Spinal cord (tissue), 9 donors: ENCODE measurements at regions not wholly inside any gene's neighbourhood (a gene's known extent, or its start where the extent isn't known, plus 50 kb on each side); places are given as distances from the start of the nearest gene placed in this dataset.
"Not testable (repeated sequence)": the region's sequence is repeated elsewhere in the genome, so short reads cannot be mapped to it uniquely, and the experiment has no call there.

Experiments used
- DNase-seq, 6 donors: peaks; one replicate each; pipeline versions ENCODE4 v3.0.0 to v3.0.0-alpha.2; 2013 to 2015; ENCODE audit warnings: low spot score in 6 of 6, low read depth in 4 of 6
- H3K27ac ChIP-seq: one replicate; pipeline ENCODE4 v1.5.1; 2013; ENCODE audit warnings: low read depth, low read length, control low read depth
- H3K27me3 ChIP-seq: one replicate; pipeline ENCODE4 v1.6.1; 2013; ENCODE audit warnings: low read length; ENCODE audit not compliant: control insufficient read depth, insufficient read depth
- H3K36me3 ChIP-seq: one replicate; pipeline ENCODE4 v1.6.1; 2013; ENCODE audit warnings: low read length; ENCODE audit not compliant: control insufficient read depth, insufficient read depth
- H3K4me1 ChIP-seq: one replicate; pipeline ENCODE4 v1.6.1; 2013; ENCODE audit warnings: low read length; ENCODE audit not compliant: control insufficient read depth, insufficient read depth
- H3K4me3 ChIP-seq: one replicate; pipeline ENCODE4 v1.5.1; 2013; ENCODE audit warnings: low read depth, low read length, control low read depth
- H3K9me3 ChIP-seq: one replicate; pipeline ENCODE4 v1.6.1; 2013; ENCODE audit warnings: low read length; ENCODE audit not compliant: control insufficient read depth, insufficient read depth
- WGBS: methylation state at CpG from one replicate; pipeline ENCODE4 v1.1.5; 2013; ENCODE audit warnings: missing lambda C conversion rate; ENCODE audit not compliant: insufficient coverage; 5-methylcytosine and 5-hydroxymethylcytosine counted together
- donor health status: healthy.

DNA sequence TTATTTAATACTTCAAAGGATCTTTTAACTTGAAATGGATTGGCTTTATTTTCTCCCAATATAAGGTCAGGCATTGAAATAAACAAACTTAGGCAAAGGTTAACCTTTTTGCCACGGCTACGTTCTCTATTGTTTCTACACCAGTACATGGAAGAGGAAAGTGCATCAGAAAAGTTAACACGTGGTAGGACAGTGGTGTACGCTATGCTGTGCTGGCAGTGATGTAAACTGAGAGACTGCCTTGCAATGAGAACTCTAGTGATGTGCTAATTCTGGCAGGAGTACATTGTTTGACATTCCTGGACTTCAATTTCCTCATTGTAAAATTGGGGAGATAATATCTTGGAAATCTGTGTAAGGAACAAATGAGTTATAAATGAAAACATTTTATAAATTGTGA, 208.2 kb downstream of the TMA16 start:
- 56% methylated on average over 2 of the region's 4 CpGs for WGBS
- DNase-seq: no peak
- Histone ChIP-seq H3K27me3 (no peaks in the 10 kb centered on the region), H3K4me1 (no peaks in the 10 kb centered on the region), H3K4me3 (no peak overlapping the region), H3K27ac (no peak overlapping the region), H3K36me3 (no peaks in the 10 kb centered on the region), H3K9me3 (no peaks in the 10 kb centered on the region)

DNA sequence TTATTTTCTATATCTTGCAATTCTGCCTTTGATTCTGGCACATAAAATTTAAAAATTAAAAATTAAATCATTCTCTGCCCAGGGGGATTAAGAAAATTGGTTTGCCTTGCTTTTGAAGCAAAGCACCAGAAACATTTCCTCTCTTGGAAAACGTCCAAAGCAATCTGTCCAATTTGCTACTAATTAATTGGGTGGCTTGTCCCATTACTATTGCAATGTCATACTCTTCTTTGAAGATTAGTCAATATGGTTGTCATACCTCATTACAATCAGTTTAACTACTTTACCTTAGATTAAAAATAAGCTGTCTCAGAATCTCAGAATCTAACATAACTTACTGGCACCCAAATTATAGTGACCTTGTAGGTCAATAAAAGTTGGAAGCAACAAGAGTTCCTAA, 208.8 kb downstream of the TMA16 start:
- peak in 2 of 6 donors; percentile 17 to 37 for DNase-seq
- no peak overlapping the region for H3K4me3 ChIP-seq
- H3K27ac ChIP-seq: no peak overlapping the region
- H3K4me1 ChIP-seq: no peaks in the 10 kb centered on the region
- no peaks in the 10 kb centered on the region for H3K27me3 ChIP-seq
- no CpG with 5 or more reads among the region's 1 CpG for WGBS
- H3K9me3 ChIP-seq: no peaks in the 10 kb centered on the region
- H3K36me3 ChIP-seq: no peaks in the 10 kb centered on the region

DNA sequence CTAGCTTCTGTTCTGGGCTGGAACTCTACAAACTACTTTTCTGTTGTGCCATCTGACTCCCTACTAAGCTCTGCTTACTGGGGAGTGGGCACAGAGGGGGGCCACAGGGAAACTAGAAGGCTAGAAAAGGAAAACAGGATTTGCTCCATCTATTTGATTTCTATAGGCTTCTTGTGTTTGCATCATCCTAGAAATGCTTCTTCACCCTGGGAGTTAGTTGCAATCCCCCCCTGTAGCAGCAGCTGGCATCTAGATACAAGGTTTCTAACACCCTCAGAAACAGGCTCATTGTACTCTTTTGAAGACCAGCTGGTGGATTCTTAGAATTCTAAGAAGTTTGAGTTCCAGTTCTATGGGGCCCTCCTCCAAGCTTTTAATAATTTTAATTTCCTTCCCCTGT, 213.4 kb downstream of the TMA16 start:
- Histone ChIP-seq H3K27ac (no peak overlapping the region), H3K4me3 (no peak overlapping the region), H3K36me3 (no peaks in the 10 kb centered on the region), H3K4me1 (no peaks in the 10 kb centered on the region), H3K27me3 (no peaks in the 10 kb centered on the region), H3K9me3 (no peaks in the 10 kb centered on the region)
- peak in 2 of 6 donors; percentile 6 to 32 for DNase-seq

DNA sequence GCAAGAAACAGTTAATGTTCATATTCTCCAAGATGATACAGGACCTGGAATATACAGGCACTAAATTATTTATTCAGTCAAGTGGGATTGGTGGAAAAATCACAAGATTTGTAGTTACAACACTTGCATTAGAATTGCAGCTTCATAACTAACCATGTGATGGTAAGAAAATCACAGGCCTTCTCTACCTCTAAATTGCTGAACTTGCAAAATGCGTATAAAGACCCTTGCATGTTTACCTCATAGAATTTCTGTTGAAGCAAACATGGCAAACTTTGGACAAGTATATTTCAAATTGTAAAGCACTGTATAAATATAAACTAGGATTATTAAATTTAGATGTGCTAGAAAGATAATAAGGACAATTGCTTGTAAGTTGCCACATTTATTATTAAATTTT, 215.1 kb downstream of the TMA16 start:
- no peaks in the 10 kb centered on the region for H3K4me1 ChIP-seq
- H3K36me3 ChIP-seq: no peaks in the 10 kb centered on the region
- DNase-seq: no peak
- no peak overlapping the region for H3K27ac ChIP-seq
- H3K27me3 ChIP-seq: no peaks in the 10 kb centered on the region
- no peak overlapping the region for H3K4me3 ChIP-seq
- no peaks in the 10 kb centered on the region for H3K9me3 ChIP-seq
- no CpG with 5 or more reads among the region's 1 CpG for WGBS

DNA sequence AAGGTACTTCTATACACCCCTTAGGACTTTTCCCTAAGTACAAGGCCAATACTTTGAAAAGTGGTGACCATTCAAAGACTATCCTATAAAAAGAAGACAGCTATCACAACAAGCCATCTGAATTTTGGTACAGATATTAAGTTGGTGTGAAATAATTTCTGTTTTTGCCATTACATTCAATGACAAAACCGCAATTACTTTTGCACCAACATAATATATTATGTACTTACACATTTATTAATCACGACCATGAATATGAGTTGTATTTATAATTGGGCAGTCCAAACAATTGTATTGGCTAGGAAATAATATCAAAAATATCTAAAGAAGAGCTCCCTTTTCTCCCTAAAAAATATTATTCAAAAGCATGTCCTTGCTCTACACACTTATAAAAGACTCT, 215.7 kb downstream of the TMA16 start:
- H3K4me3 ChIP-seq: no peak overlapping the region
- no peak overlapping the region for H3K27ac ChIP-seq
- no peak for DNase-seq
- H3K27me3 ChIP-seq: no peaks in the 10 kb centered on the region
- no peaks in the 10 kb centered on the region for H3K4me1 ChIP-seq
- H3K36me3 ChIP-seq: no peaks in the 10 kb centered on the region
- no CpG with 5 or more reads among the region's 2 CpGs for WGBS
- H3K9me3 ChIP-seq: no peaks in the 10 kb centered on the region

DNA sequence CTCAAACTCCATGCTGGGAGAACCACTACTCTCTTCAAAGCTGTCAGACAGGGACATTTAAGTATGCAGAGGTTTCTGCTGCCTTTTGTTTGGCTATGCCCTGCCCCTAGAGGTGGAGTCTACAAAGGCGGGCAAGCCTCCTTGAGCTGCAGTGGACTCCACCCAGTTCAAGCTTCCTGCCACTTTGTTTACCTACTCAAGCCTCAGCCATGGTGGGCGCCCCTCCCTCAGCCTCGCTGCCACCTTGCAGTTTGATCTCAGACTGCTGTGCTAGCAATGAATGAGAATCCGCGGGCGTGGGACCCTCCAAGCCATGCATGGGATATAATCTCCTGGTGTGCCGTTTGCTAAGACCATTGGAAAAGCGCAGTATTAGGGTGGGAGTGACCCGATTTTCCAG, 230.0 kb downstream of the TMA16 start:
- not testable (repeated sequence) for DNase-seq
- WGBS: 94% methylated on average over 5 of the region's 9 CpGs

DNA sequence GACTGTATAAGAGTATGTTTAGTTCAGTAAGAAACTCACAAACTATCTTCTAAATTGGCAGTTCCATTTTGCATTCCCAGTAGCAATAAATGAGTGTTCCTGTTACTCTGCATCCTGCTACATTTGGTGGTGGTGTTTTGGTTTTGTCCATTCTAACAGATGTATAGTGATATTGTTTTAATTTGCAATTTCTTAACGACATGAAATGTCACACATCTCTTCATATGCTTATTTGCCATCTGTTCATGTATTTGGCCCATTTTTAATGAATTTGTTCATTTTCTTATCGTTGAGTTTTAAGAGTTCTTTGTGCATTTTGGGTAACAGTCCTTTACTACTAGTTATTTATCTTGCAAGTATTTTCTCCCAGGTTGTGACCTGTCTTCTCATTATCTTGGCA, 232.2 kb downstream of the TMA16 start:
- no CpG with 5 or more reads among the region's 2 CpGs for WGBS
- peak in 1 of 6 donors; percentile 51 for DNase-seq
- no peaks in the 10 kb centered on the region for H3K36me3 ChIP-seq
- no peaks in the 10 kb centered on the region for H3K27me3 ChIP-seq
- peaks cover 4% of the 10 kb centered on the region for H3K9me3 ChIP-seq
- H3K4me3 ChIP-seq: no peak overlapping the region
- no peaks in the 10 kb centered on the region for H3K4me1 ChIP-seq
- no peak overlapping the region for H3K27ac ChIP-seq

More for the DNA sequence above, 230.0 kb downstream of the TMA16 start:
- not testable (repeated sequence) for H3K4me1 ChIP-seq, H3K9me3 ChIP-seq, H3K27me3 ChIP-seq, H3K4me3 ChIP-seq, H3K27ac ChIP-seq, H3K36me3 ChIP-seq

DNA sequence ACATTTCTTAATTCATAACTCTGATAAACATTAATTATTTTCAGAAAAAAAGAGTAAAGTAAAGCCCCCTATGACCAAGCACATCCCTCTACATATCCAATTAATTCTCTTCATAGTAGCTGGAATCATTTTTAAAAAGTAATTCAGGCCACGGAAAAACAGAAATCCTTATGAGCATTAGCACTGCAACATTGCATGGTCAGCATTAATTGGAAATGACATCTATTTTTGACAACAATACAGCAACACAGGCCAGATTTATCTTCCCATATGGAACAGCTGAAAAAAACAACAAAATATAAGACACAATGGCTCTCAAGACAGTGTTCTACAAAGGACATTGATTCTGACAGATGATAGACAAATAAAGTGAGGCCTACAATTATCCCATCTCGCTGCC, 236.6 kb downstream of the TMA16 start:
- Histone ChIP-seq H3K9me3 (peaks cover 4% of the 10 kb centered on the region), H3K27ac (no peak overlapping the region), H3K4me3 (no peak overlapping the region), H3K27me3 (no peaks in the 10 kb centered on the region), H3K36me3 (no peaks in the 10 kb centered on the region), H3K4me1 (no peaks in the 10 kb centered on the region)
- DNase-seq: no peak
- 80% methylated on average over 2 of the region's 2 CpGs for WGBS

DNA sequence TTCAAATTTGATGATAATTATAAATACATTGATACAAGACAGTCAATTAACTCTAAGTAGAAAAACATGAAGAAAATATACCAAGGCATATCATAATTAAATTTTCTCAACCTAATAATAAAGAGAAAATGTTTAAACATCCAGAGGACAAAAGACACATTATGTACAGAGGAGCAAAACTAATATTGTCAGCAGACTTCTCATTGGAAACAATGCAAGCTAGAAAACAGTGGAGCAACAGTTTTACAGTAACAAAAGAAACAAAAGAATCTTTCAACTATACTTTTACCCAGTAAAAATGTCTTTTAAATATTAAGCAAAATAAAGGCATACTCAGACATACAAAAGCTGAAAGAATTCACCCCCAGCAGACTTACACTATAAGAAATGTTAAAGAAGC, 238.0 kb downstream of the TMA16 start:
- no peak overlapping the region for H3K27ac ChIP-seq
- DNase-seq: no peak
- no peaks in the 10 kb centered on the region for H3K36me3 ChIP-seq
- H3K4me3 ChIP-seq: no peak overlapping the region
- no peaks in the 10 kb centered on the region for H3K4me1 ChIP-seq
- peaks cover 4% of the 10 kb centered on the region for H3K9me3 ChIP-seq
- no peaks in the 10 kb centered on the region for H3K27me3 ChIP-seq

DNA sequence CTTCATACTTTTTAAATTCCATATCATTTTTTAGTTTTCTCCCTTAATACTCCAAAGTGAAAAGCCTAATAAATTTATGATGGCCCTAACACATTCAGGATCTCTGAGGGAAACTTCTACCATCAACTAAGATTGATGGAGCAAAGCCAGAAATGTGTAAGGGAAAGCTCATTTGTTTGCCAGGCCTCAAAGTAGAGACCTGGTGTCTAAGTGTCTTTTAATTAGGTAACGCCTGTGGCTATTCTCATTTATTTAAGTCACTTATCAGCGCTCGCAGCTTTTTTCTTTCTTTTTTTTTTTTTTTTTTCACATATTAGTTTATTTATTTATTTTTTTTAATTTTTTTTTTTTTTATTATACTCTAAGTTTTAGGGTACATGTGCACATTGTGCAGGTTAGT, 242.4 kb downstream of the TMA16 start:
- no peak overlapping the region for H3K27ac ChIP-seq
- DNase-seq: peak in 1 of 6 donors; percentile 37
- WGBS: no CpG with 5 or more reads among the region's 3 CpGs
- no peaks in the 10 kb centered on the region for H3K36me3 ChIP-seq
- H3K4me1 ChIP-seq: no peaks in the 10 kb centered on the region
- H3K4me3 ChIP-seq: no peak overlapping the region
- H3K27me3 ChIP-seq: no peaks in the 10 kb centered on the region
- no peaks in the 10 kb centered on the region for H3K9me3 ChIP-seq

DNA sequence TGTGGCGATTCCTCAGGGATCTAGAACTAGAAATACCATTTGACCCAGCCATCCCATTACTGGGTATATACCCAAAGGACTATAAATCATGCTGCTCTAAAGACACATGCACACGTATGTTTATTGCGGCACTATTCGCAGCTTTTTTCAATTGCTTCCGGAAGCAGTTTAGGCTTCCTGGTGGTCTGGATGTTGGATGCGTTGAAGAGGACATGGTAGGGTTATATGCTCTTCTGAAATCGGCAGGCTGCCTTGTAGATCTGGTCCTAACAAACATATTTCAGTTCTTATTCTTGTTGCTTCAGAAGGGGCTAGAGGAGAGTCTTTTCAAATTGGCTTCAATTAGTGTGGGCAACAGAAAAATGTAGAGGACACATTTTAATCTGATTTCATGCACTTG, 243.4 kb downstream of the TMA16 start:
- DNase-seq: peak in 1 of 6 donors; percentile 21
- not testable (repeated sequence) for H3K27me3 ChIP-seq, H3K4me3 ChIP-seq, H3K36me3 ChIP-seq, H3K9me3 ChIP-seq, H3K4me1 ChIP-seq, H3K27ac ChIP-seq
- no CpG with 5 or more reads among the region's 7 CpGs for WGBS
